Astrocyte (in vitro differentiated cells and primary cell): ENCODE measurements at regions not wholly inside any gene's neighbourhood (a gene's known extent, or its start where the extent isn't known, plus 50 kb on each side); places are given as distances from the start of the nearest gene placed in this dataset.

Source experiments
- DNase-seq: peaks from one replicate; pipeline ENCODE4 v3.0.0-alpha.2; 2010; ENCODE audit warnings: low read depth
- FAIRE-seq: peaks from 2 replicates; lab custom pipeline; 2011; peaks lifted over from hg19 to GRCh38; lab: Jason Lieb, UNC
- H2AFZ ChIP-seq: 2 replicates; pipeline ENCODE4 v1.6.0; 2012; ENCODE audit warnings: low read depth, low read length, inconsistent platforms
- H3K27ac ChIP-seq: 2 replicates; pipeline ENCODE4 v1.5.1; 2011; ENCODE audit warnings: low read depth, low read length, inconsistent platforms
- H3K27me3 ChIP-seq: 2 replicates; pipeline ENCODE4 v1.6.0; 2011; ENCODE audit warnings: low read length, inconsistent platforms; ENCODE audit not compliant: insufficient read depth
- H3K36me3 ChIP-seq: 2 replicates; pipeline ENCODE4 v1.5.1; 2011; ENCODE audit warnings: low read length, inconsistent platforms; ENCODE audit not compliant: insufficient read depth
- H3K4me1 ChIP-seq: 2 replicates; pipeline ENCODE4 v1.5.1; 2011; ENCODE audit warnings: low read length, inconsistent platforms; ENCODE audit not compliant: insufficient read depth
- H3K4me2 ChIP-seq: 2 replicates; pipeline ENCODE4 v1.6.0; 2012; ENCODE audit warnings: low read length, inconsistent platforms
- H3K4me3 ChIP-seq: 2 replicates; pipeline ENCODE4 v1.5.1; 2011; ENCODE audit warnings: low read depth, mild to moderate bottlenecking, low read length, inconsistent platforms; ENCODE audit not compliant: insufficient read depth
- H3K79me2 ChIP-seq: 2 replicates; pipeline ENCODE4 v1.6.0; 2012; ENCODE audit warnings: mild to moderate bottlenecking, low read length, inconsistent platforms; ENCODE audit not compliant: insufficient read depth
- H3K9ac ChIP-seq: 2 replicates; pipeline ENCODE4 v1.6.0; 2012; ENCODE audit warnings: mild to moderate bottlenecking, low read length, inconsistent platforms
- H3K9me3 ChIP-seq: 2 replicates; pipeline ENCODE4 v1.5.1; 2012; ENCODE audit warnings: low read depth, mild to moderate bottlenecking, low read length, inconsistent platforms; ENCODE audit not compliant: insufficient read depth
- H4K20me1 ChIP-seq: 2 replicates; pipeline ENCODE4 v1.6.0; 2012; ENCODE audit warnings: low read length, inconsistent platforms; ENCODE audit not compliant: insufficient read depth
- H3K27ac Mint-ChIP-seq: one replicate; pipeline ENCODE4 v1.8.0; 2021; ENCODE audit warnings: mild to moderate bottlenecking, mixed read lengths; ENCODE audit not compliant: unreplicated experiment
- H3K27me3 Mint-ChIP-seq: one replicate; pipeline ENCODE4 v1.8.0; 2021; ENCODE audit warnings: low read depth, mixed read lengths; ENCODE audit not compliant: unreplicated experiment
- H3K36me3 Mint-ChIP-seq: one replicate; pipeline ENCODE4 v1.8.0; 2021; ENCODE audit warnings: low read depth, mixed read lengths; ENCODE audit not compliant: unreplicated experiment
- H3K4me1 Mint-ChIP-seq: one replicate; pipeline ENCODE4 v1.8.0; 2021; ENCODE audit warnings: low read depth, mixed read lengths; ENCODE audit not compliant: unreplicated experiment
- H3K4me3 Mint-ChIP-seq: one replicate; pipeline ENCODE4 v1.8.0; 2021; ENCODE audit warnings: mild to moderate bottlenecking, moderate library complexity, mixed read lengths; ENCODE audit not compliant: unreplicated experiment
- H3K9me3 Mint-ChIP-seq: one replicate; pipeline ENCODE4 v1.8.0; 2021; ENCODE audit warnings: mild to moderate bottlenecking, mixed read lengths; ENCODE audit not compliant: unreplicated experiment
- CTCF ChIP-seq: IDR thresholded peaks from 2 replicates; pipeline ENCODE4 v1.5.1; 2011; ENCODE audit warnings: low read depth, mild to moderate bottlenecking, inconsistent platforms, low read length, moderate library complexity; ENCODE audit not compliant: insufficient read depth
- EZH2 ChIP-seq: IDR thresholded peaks from 2 replicates; pipeline ENCODE4 v1.6.1; 2012; ENCODE audit warnings: mild to moderate bottlenecking, low read length, inconsistent platforms; ENCODE audit not compliant: insufficient read depth

- no peak overlapping the region for H3K27ac ChIP-seq
- no peaks in the 10 kb centered on the region for H4K20me1 ChIP-seq
- Mint-ChIP-seq H3K36me3 (no peaks in the 10 kb centered on the region), H3K4me1 (no peaks in the 10 kb centered on the region), H3K4me3 (no peak overlapping the region), H3K27me3 (no peaks in the 10 kb centered on the region), H3K27ac (no peak overlapping the region), H3K9me3 (peaks cover 6% of the 10 kb centered on the region)
- H2AFZ ChIP-seq, result no peak overlapping the region
- H3K9me3 ChIP-seq, result no peaks in the 10 kb centered on the region
- no peak for TF ChIP-seq EZH2
- TF ChIP-seq CTCF, result no peak
- no peak overlapping the region for H3K4me3 ChIP-seq
- H3K9ac ChIP-seq, result no peak overlapping the region
- no peak overlapping the region for H3K4me2 ChIP-seq
- DNase-seq (no peak), FAIRE-seq (no peak)
- no peaks in the 10 kb centered on the region for H3K27me3 ChIP-seq
- no peaks in the 10 kb centered on the region for H3K36me3 ChIP-seq
- H3K4me1 ChIP-seq, result no peaks in the 10 kb centered on the region
- no peaks in the 10 kb centered on the region for H3K79me2 ChIP-seq
Measured at GRCh38 chr3:181512787-181513186, 198.9 kb upstream of the SOX2 start.

- Mint-ChIP-seq H3K27me3 (no peaks in the 10 kb centered on the region), H3K9me3 (peaks cover 6% of the 10 kb centered on the region), H3K4me3 (no peak overlapping the region), H3K27ac (no peak overlapping the region), H3K36me3 (no peaks in the 10 kb centered on the region), H3K4me1 (no peaks in the 10 kb centered on the region)
- TF ChIP-seq EZH2 (no peak), CTCF (no peak)
- H3K79me2 ChIP-seq, result no peaks in the 10 kb centered on the region
- no peaks in the 10 kb centered on the region for H3K27me3 ChIP-seq
- H3K4me2 ChIP-seq, result no peak overlapping the region
- FAIRE-seq (no peak), DNase-seq (no peak)
- H3K4me3 ChIP-seq, result no peak overlapping the region
- no peak overlapping the region for H2AFZ ChIP-seq
- no peaks in the 10 kb centered on the region for H3K4me1 ChIP-seq
- H3K9me3 ChIP-seq, result no peaks in the 10 kb centered on the region
- no peak overlapping the region for H3K9ac ChIP-seq
- no peak overlapping the region for H3K27ac ChIP-seq
- H4K20me1 ChIP-seq, result no peaks in the 10 kb centered on the region
- H3K36me3 ChIP-seq, result no peaks in the 10 kb centered on the region
Measured at GRCh38 chr3:181510500-181510899, 201.2 kb upstream of the SOX2 start.

GRCh38 chr3:181497358-181497757 is 214.4 kb upstream of the SOX2 start:
- H3K4me3 ChIP-seq, result no peak overlapping the region
- no peaks in the 10 kb centered on the region for H3K36me3 ChIP-seq
- Mint-ChIP-seq H3K27ac (no peak overlapping the region), H3K4me1 (no peaks in the 10 kb centered on the region), H3K36me3 (no peaks in the 10 kb centered on the region), H3K27me3 (no peaks in the 10 kb centered on the region), H3K9me3 (no peaks in the 10 kb centered on the region), H3K4me3 (no peak overlapping the region)
- no peaks in the 10 kb centered on the region for H3K9me3 ChIP-seq
- no peak overlapping the region for H3K4me2 ChIP-seq
- H3K4me1 ChIP-seq, result no peaks in the 10 kb centered on the region
- no peak overlapping the region for H2AFZ ChIP-seq
- no peak for TF ChIP-seq CTCF
- no peak for TF ChIP-seq EZH2
- H3K27me3 ChIP-seq, result no peaks in the 10 kb centered on the region
- no peaks in the 10 kb centered on the region for H3K79me2 ChIP-seq
- DNase-seq (no peak), FAIRE-seq (no peak)
- no peak overlapping the region for H3K9ac ChIP-seq
- no peaks in the 10 kb centered on the region for H4K20me1 ChIP-seq
- H3K27ac ChIP-seq, result no peak overlapping the region
